VCaP (cell line): ENCODE measurements at regions not wholly inside any gene's neighbourhood (a gene's known extent, or its start where the extent isn't known, plus 50 kb on each side); places are given as distances from the start of the nearest gene placed in this dataset.
A peak's percentile ranks its signal among the peaks of the same experiment; 100 is the strongest.

Source experiments
- H3K27ac ChIP-seq: fragments of 450-650 bp; 2 replicates; pipeline ENCODE4 v1.5.1; 2017
- CTCF ChIP-seq: fragments of 450-650 bp; conservative IDR thresholded peaks from 2 replicates; pipeline ENCODE4 v1.5.1; 2017; ENCODE audit warnings: mild to moderate bottlenecking, moderate library complexity

GRCh38 chr18:51323961-51324360 lies 126.5 kb upstream of the MEX3C start:
- no peak for TF ChIP-seq CTCF
- H3K27ac ChIP-seq = no peak overlapping the region

GRCh38 chr18:51330148-51330547 lies 132.7 kb upstream of the MEX3C start:
- TF ChIP-seq CTCF = no peak
- peak overlapping the region; percentile 67; the same call in 1 of the 2 replicates for H3K27ac ChIP-seq

GRCh38 chr18:51330739-51331138 lies 133.3 kb upstream of the MEX3C start:
- TF ChIP-seq CTCF = no peak

GRCh38 chr18:51337406-51337805 lies 139.9 kb upstream of the MEX3C start:
- H3K27ac ChIP-seq = no peak overlapping the region
- TF ChIP-seq CTCF = no peak

More at GRCh38 chr18:51330739-51331138, 133.3 kb upstream of the MEX3C start:
- H3K27ac ChIP-seq = peak overlapping the region; percentile 67

GRCh38 chr18:51339856-51340255 lies 142.4 kb upstream of the MEX3C start:
- no peak overlapping the region for H3K27ac ChIP-seq
- TF ChIP-seq CTCF = no peak

GRCh38 chr18:51340332-51340731 lies 142.9 kb upstream of the MEX3C start:
- no peak overlapping the region for H3K27ac ChIP-seq
- TF ChIP-seq CTCF = no peak

- H3K27ac ChIP-seq = no peak overlapping the region
- no peak for TF ChIP-seq CTCF
Measured at GRCh38 chr18:51342815-51343214, 145.3 kb upstream of the MEX3C start.

- no peak for TF ChIP-seq CTCF
- H3K27ac ChIP-seq = no peak overlapping the region
Measured at GRCh38 chr18:51345848-51346391, 148.4 kb upstream of the MEX3C start.
